ENCODE measurements at regions not wholly inside any gene's neighbourhood (a gene's known extent, or its start where the extent isn't known, plus 50 kb on each side); places are given as distances from the start of the nearest gene placed in this dataset.

DNA sequence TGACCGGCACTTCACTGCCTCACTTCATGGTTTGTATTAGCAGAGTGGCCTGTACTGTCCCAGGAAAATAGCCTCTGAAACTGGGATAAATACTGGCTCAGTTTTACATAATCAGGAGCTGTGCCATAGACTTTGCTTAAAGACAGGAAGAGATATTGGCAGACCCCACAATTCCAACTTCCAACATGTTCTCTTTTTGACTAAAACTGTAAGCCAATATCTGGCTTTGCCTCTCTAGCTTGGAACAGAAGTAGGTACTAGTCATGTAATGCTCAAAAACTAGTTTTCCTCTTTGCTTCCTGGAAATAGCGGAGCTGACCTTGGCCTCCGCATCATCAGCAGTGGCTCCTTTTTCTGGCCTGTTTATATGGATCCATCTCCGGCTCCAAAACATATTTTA is 276.9 kb downstream of the CDH9 start:
- ChIA-PET POLR2A (no interaction called here), CTCF (no interaction called here)
- no peak overlapping the region for H3K4me3 ChIP-seq (ENCODE audit: low read depth in 2 of 2, low read length in 2 of 2)
- H3K27me3 ChIP-seq (ENCODE audit: control insufficient read depth, insufficient read depth, low read length), result no peaks in the 10 kb centered on the region
- in situ Hi-C loops (cut with HindIII; ENCODE audit: low pct_unique_long_range_greater_than_20kb, low sequenced_read_pairs) (no loop called here), intact Hi-C loops (cut with micrococcal nuclease; ENCODE audit: unreplicated experiment) (no loop called here)
- no peaks in the 10 kb centered on the region for H3K4me1 ChIP-seq (ENCODE audit: control insufficient read depth, insufficient read depth, low read length)
- no TSS peak for BruUV-seq (replicated peaks)
- no peak for DNase-seq (ENCODE audit: low read depth, low spot score)
- TF ChIP-seq TCF7L2 (IDR thresholded peaks at IDR 0.05; ENCODE audit: low read depth, low read length) (no peak), SIN3A (IDR thresholded peaks at IDR 0.05; ENCODE audit: borderline replicate concordance, insufficient read depth, low read depth, low read length) (no peak), POLR2AphosphoS5 (IDR thresholded peaks at IDR 0.05; ENCODE audit: low read depth, low read length) (no peak)
- TF ChIP-seq, protein P1, sequence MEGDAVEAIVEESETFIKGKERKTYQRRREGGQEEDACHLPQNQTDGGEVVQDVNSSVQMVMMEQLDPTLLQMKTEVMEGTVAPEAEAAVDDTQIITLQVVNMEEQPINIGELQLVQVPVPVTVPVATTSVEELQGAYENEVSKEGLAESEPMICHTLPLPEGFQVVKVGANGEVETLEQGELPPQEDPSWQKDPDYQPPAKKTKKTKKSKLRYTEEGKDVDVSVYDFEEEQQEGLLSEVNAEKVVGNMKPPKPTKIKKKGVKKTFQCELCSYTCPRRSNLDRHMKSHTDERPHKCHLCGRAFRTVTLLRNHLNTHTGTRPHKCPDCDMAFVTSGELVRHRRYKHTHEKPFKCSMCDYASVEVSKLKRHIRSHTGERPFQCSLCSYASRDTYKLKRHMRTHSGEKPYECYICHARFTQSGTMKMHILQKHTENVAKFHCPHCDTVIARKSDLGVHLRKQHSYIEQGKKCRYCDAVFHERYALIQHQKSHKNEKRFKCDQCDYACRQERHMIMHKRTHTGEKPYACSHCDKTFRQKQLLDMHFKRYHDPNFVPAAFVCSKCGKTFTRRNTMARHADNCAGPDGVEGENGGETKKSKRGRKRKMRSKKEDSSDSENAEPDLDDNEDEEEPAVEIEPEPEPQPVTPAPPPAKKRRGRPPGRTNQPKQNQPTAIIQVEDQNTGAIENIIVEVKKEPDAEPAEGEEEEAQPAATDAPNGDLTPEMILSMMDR (IDR thresholded peaks at IDR 0.05), result no peak
- TF ChIP-seq, protein P2, sequence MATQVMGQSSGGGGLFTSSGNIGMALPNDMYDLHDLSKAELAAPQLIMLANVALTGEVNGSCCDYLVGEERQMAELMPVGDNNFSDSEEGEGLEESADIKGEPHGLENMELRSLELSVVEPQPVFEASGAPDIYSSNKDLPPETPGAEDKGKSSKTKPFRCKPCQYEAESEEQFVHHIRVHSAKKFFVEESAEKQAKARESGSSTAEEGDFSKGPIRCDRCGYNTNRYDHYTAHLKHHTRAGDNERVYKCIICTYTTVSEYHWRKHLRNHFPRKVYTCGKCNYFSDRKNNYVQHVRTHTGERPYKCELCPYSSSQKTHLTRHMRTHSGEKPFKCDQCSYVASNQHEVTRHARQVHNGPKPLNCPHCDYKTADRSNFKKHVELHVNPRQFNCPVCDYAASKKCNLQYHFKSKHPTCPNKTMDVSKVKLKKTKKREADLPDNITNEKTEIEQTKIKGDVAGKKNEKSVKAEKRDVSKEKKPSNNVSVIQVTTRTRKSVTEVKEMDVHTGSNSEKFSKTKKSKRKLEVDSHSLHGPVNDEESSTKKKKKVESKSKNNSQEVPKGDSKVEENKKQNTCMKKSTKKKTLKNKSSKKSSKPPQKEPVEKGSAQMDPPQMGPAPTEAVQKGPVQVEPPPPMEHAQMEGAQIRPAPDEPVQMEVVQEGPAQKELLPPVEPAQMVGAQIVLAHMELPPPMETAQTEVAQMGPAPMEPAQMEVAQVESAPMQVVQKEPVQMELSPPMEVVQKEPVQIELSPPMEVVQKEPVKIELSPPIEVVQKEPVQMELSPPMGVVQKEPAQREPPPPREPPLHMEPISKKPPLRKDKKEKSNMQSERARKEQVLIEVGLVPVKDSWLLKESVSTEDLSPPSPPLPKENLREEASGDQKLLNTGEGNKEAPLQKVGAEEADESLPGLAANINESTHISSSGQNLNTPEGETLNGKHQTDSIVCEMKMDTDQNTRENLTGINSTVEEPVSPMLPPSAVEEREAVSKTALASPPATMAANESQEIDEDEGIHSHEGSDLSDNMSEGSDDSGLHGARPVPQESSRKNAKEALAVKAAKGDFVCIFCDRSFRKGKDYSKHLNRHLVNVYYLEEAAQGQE (IDR thresholded peaks at IDR 0.05; ENCODE audit: insufficient read depth in 1 of 2, low read depth in 2 of 2, low read length in 1 of 2), result no peak
- H3K36me3 ChIP-seq (ENCODE audit: control insufficient read depth, insufficient read depth, low read length), result no peaks in the 10 kb centered on the region
- no peaks in the 10 kb centered on the region for H3K9me3 ChIP-seq (ENCODE audit: control insufficient read depth, insufficient read depth, low read depth, low read length)
- no peak for ATAC-seq
- no peak overlapping the region for H3K27ac ChIP-seq (ENCODE audit: low read length)

DNA sequence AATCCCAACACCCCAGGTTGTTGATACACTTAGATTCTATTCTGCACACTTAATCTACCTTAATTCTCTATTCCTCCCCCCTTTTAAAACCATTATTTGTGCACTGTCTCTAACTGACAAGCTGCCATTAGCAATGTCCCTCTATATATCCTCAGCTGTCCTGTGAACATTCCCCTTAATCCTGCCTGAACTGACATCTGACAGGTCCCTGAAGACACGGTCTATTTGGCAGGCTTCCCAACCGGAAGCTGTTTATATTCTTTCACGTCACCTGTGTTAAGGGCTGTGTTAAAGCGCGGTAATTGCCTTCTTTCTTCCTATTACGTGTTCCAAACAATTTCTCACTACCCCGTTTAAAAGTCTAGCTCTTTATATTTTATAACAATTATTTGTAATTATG is 277.3 kb downstream of the CDH9 start:
- TF ChIP-seq TCF7L2 (IDR thresholded peaks at IDR 0.05; ENCODE audit: low read depth, low read length), result no peak
- intact Hi-C loops (cut with micrococcal nuclease; ENCODE audit: unreplicated experiment), result no loop called here
- in situ Hi-C loops (cut with HindIII; ENCODE audit: low pct_unique_long_range_greater_than_20kb, low sequenced_read_pairs), result no loop called here
- H3K27me3 ChIP-seq (ENCODE audit: control insufficient read depth, insufficient read depth, low read length), result no peaks in the 10 kb centered on the region
- H3K36me3 ChIP-seq (ENCODE audit: control insufficient read depth, insufficient read depth, low read length), result no peaks in the 10 kb centered on the region
- no peaks in the 10 kb centered on the region for H3K9me3 ChIP-seq (ENCODE audit: control insufficient read depth, insufficient read depth, low read depth, low read length)
- POLR2A ChIA-PET, result no interaction called here
- CTCF ChIA-PET, result no interaction called here
- H3K4me1 ChIP-seq (ENCODE audit: control insufficient read depth, insufficient read depth, low read length), result no peaks in the 10 kb centered on the region
- ATAC-seq (no peak), DNase-seq (ENCODE audit: low read depth, low spot score) (no peak)
- H3K27ac ChIP-seq (ENCODE audit: low read length), result no peak overlapping the region
- no TSS peak for BruUV-seq (replicated peaks)
- H3K4me3 ChIP-seq (ENCODE audit: low read depth in 2 of 2, low read length in 2 of 2), result no peak overlapping the region

DNA sequence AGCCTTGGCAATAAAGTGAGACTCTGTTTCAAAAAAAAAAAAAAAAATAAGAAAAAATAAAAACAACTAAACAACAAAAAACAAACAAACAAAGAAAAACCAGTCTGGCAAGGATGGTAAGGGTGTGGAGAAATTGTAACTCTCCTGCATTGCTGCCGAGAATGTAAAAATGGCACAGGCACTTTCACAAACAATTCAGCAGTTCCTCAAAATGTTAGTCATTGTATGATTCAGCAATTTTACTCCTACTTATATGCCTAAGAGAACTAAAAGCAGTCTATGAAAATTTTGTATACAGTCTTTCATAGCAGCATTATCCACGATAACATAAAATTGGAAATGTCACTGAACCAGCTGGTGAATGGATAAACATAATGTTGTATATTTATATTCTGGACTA is 280.4 kb downstream of the CDH9 start:
- no peaks in the 10 kb centered on the region for H3K36me3 ChIP-seq (ENCODE audit: control insufficient read depth, insufficient read depth, low read length)
- no peaks in the 10 kb centered on the region for H3K9me3 ChIP-seq (ENCODE audit: control insufficient read depth, insufficient read depth, low read depth, low read length)
- intact Hi-C loops (cut with micrococcal nuclease; ENCODE audit: unreplicated experiment), result no loop called here
- no peaks in the 10 kb centered on the region for H3K27me3 ChIP-seq (ENCODE audit: control insufficient read depth, insufficient read depth, low read length)
- H3K27ac ChIP-seq (ENCODE audit: low read length), result no peak overlapping the region
- H3K4me3 ChIP-seq (ENCODE audit: low read depth in 2 of 2, low read length in 2 of 2), result no peak overlapping the region
- ChIA-PET POLR2A (no interaction called here), CTCF (no interaction called here)
- no TSS peak for BruUV-seq (replicated peaks)
- TF ChIP-seq, protein P2 (IDR thresholded peaks at IDR 0.05; ENCODE audit: insufficient read depth in 1 of 2, low read depth in 2 of 2, low read length in 1 of 2), result no peak
- TF ChIP-seq POLR2AphosphoS5 (IDR thresholded peaks at IDR 0.05; ENCODE audit: low read depth, low read length) (no peak), SIN3A (IDR thresholded peaks at IDR 0.05; ENCODE audit: borderline replicate concordance, insufficient read depth, low read depth, low read length) (no peak), TCF7L2 (IDR thresholded peaks at IDR 0.05; ENCODE audit: low read depth, low read length) (no peak)
- TF ChIP-seq, protein P1 (IDR thresholded peaks at IDR 0.05), result no peak
- no peak for ATAC-seq
- in situ Hi-C loops (cut with HindIII; ENCODE audit: low pct_unique_long_range_greater_than_20kb, low sequenced_read_pairs), result no loop called here
- no peak for DNase-seq (ENCODE audit: low read depth, low spot score)
- H3K4me1 ChIP-seq (ENCODE audit: control insufficient read depth, insufficient read depth, low read length), result no peaks in the 10 kb centered on the region
